Gastroesophageal sphincter (tissue), 3 donors: ENCODE measurements at regions not wholly inside any gene's neighbourhood (a gene's known extent, or its start where the extent isn't known, plus 50 kb on each side); places are given as distances from the start of the nearest gene placed in this dataset.

ENCODE experiments used
- CTCF ChIP-seq, 4 experiments: fragments of 200-600 bp in 2 of 4; fragments of 450-650 bp in 2 of 4; sonication (generic) in 1 of 4; IDR thresholded peaks; one replicate each; pipeline ENCODE4 v1.5.1; 2017 to 2019; ENCODE audit warnings: antibody characterized with exemption in 4 of 4, mild to moderate bottlenecking in 2 of 4, moderate library complexity in 2 of 4
- EP300 ChIP-seq: sonication (generic); formaldehyde crosslinking; IDR thresholded peaks from one replicate; pipeline ENCODE4 v1.6.1; 2017; ENCODE audit warnings: antibody characterized with exemption, mild to moderate bottlenecking
- POLR2A ChIP-seq, 2 donors: fragments of 450-650 bp; IDR thresholded peaks; one replicate each; pipeline ENCODE4 v1.6.1; 2017; ENCODE audit warnings: antibody characterized with exemption in 2 of 2, mild to moderate bottlenecking in 2 of 2, moderate library complexity in 1 of 2

DNA sequence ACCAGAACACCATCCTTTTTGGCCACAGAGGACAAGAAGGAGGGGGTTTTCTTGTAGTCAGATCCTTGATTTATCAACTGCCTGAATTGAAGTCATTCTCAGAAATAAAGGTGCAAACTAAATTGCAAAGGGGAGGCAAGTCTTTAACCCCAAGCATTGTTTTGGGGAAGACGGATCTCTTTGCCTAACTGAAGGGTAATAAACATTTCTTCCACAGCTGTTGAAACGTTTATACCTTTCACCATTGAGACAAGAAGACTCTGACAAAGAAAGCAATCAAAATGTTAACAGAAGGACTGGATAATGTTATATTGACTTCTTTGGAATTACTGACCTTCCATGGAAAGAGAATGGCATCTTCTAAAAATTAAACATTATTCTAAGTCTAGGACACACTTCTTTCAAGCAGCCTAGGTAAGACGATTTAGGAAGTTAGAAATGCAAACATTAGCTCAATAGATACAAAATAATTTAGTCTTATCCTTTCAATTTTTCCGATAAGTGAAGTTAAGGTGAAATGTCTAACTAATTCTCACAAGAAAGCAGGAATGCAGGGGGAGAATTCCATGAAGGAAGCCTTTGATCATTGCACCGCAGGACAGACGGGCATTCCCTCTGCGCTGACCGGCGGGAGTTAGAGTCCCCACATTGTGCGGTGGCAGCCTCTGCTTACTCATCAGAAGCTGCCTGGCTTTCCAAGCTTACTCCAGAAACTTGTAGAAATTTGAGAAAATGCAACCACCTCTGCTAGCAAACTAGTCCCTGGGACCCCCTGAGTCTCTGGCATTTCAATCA lies 69.4 kb upstream of the COPS8 start:
- TF ChIP-seq CTCF (IDR thresholded peaks at IDR 0.05) (no peak), POLR2A (IDR thresholded peaks at IDR 0.05) (no peak), EP300 (no peak)
